Neural cell (in vitro differentiated cells): ENCODE measurements at regions not wholly inside any gene's neighbourhood (a gene's known extent, or its start where the extent isn't known, plus 50 kb on each side); places are given as distances from the start of the nearest gene placed in this dataset.

Experiments
- CTCF ChIP-seq: fragments of 450-650 bp; IDR thresholded peaks from 2 replicates; pipeline ENCODE4 v1.5.1; 2014; ENCODE audit warnings: antibody characterized with exemption, mild to moderate bottlenecking, moderate library complexity; ENCODE audit not compliant: poor library complexity, severe bottlenecking
- EP300 ChIP-seq: fragments of 450-650 bp; conservative IDR thresholded peaks from 2 replicates; pipeline ENCODE4 v1.6.1; 2014; ENCODE audit warnings: antibody characterized with exemption, mild to moderate bottlenecking, moderate library complexity; ENCODE audit not compliant: poor library complexity, severe bottlenecking
- MXI1 ChIP-seq: fragments of 450-650 bp; conservative IDR thresholded peaks from 2 replicates; pipeline ENCODE4 v1.6.1; 2014; ENCODE audit warnings: antibody characterized with exemption, mild to moderate bottlenecking; ENCODE audit not compliant: poor library complexity, severe bottlenecking
- SMC3 ChIP-seq: fragments of 450-650 bp; conservative IDR thresholded peaks from 2 replicates; pipeline ENCODE4 v1.6.1; 2014; ENCODE audit warnings: antibody characterized with exemption, mild to moderate bottlenecking, moderate library complexity; ENCODE audit not compliant: poor library complexity

- TF ChIP-seq EP300 (no peak), CTCF (no peak), MXI1 (no peak), SMC3 (no peak)
Observed at GRCh38 chr2:239815671-239816070, 209.5 kb downstream of the NDUFA10 start.
